B cell (primary cell): ENCODE measurements at regions not wholly inside any gene's neighbourhood (a gene's known extent, or its start where the extent isn't known, plus 50 kb on each side); places are given as distances from the start of the nearest gene placed in this dataset.

Experiments
- ATAC-seq: fragments of 200-7000 bp; cut with Tn5 transposase; one replicate; pipeline ENCODE4 v1.10.0; 2021; ENCODE audit warnings: low read depth, mild to moderate bottlenecking, moderate number of reproducible peaks, moderate library complexity
- CTCF ChIA-PET: fragments of 350-600 bp; sonication (Branson Sonifier 250); formaldehyde crosslinking; loops from one replicate; lab custom pipeline; 2021; ENCODE audit warnings: antibody characterized with exemption, inconsistent platforms; lab: Charles Lee
- POLR2A ChIA-PET: fragments of 350-600 bp; sonication (Branson Sonifier 250); formaldehyde crosslinking; loops from one replicate; lab custom pipeline; 2021; ENCODE audit warnings: antibody characterized with exemption; lab: Charles Lee
- DNase-seq: peaks from one replicate; pipeline ENCODE4 v3.0.0; 2013
- H2AFZ ChIP-seq: 2 replicates; pipeline ENCODE4 v1.6.1; 2012; ENCODE audit warnings: mild to moderate bottlenecking, low read depth, low read length; ENCODE audit not compliant: insufficient read depth, poor library complexity, severe bottlenecking
- H3K27ac ChIP-seq, 2 donors: 1 replicate in 1 of 2; 2 replicates in 1 of 2; pipeline ENCODE4 v1.5.1; 2012 to 2013; ENCODE audit warnings: low read length in 2 of 2, mild to moderate bottlenecking in 2 of 2, moderate library complexity in 1 of 2
- H3K27me3 ChIP-seq, 4 experiments: fragments of 200-600 bp in 1 of 4; sonication (generic) in 1 of 4; replicated peaks in 1 of 4; 1 replicate in 2 of 4; 2 replicates in 2 of 4; pipeline versions ENCODE4 v1.6.1 to v1.7.0; 2013 to 2016; ENCODE audit warnings: low read length in 3 of 4, mild to moderate bottlenecking in 2 of 4, mixed read lengths in 1 of 4, moderate library complexity in 1 of 4; ENCODE audit not compliant: insufficient read depth in 4 of 4, control insufficient read depth in 3 of 4; ENCODE audit errors: control extremely low read depth in 1 of 4
- H3K36me3 ChIP-seq, 2 experiments: replicated peaks in 1 of 2; 1 replicate in 1 of 2; 2 replicates in 1 of 2; pipeline versions ENCODE4 v1.6.1 to v1.7.1; 2013; ENCODE audit warnings: low read length in 1 of 2; ENCODE audit not compliant: insufficient read depth in 2 of 2, control insufficient read depth in 1 of 2; ENCODE audit errors: control extremely low read depth in 1 of 2, extremely low read depth in 1 of 2
- H3K4me1 ChIP-seq, 2 donors: fragments of 200-600 bp in 1 of 2; sonication (generic) in 1 of 2; 1 replicate in 1 of 2; 2 replicates in 1 of 2; pipeline versions ENCODE4 v1.5.1 to v1.6.1; 2013 to 2017; ENCODE audit warnings: low read length in 2 of 2; ENCODE audit not compliant: control insufficient read depth in 2 of 2, insufficient read depth in 2 of 2
- H3K4me2 ChIP-seq: replicated peaks from 2 replicates; pipeline ENCODE3; 2012; ENCODE audit warnings: mild to moderate bottlenecking, low read depth, low read length; ENCODE audit not compliant: poor library complexity, severe bottlenecking
- H3K4me3 ChIP-seq, 5 experiments: fragments of 200-600 bp in 1 of 5; sonication (generic) in 1 of 5; 1 replicate in 3 of 5; 2 replicates in 2 of 5; pipeline versions ENCODE4 v1.5.1 to v1.7.0; 2011 to 2016; ENCODE audit warnings: low read length in 4 of 5, mild to moderate bottlenecking in 4 of 5, low read depth in 2 of 5, control low read depth in 1 of 5, moderate library complexity in 1 of 5; ENCODE audit not compliant: insufficient read depth in 1 of 5; ENCODE audit errors: control extremely low read depth in 1 of 5, extremely low read depth in 1 of 5
- H3K79me2 ChIP-seq: fragments of 200-600 bp; sonication (generic); one replicate; pipeline ENCODE4 v1.6.0; 2016; ENCODE audit warnings: low read length; ENCODE audit not compliant: control insufficient read depth, insufficient read depth
- H3K9ac ChIP-seq: fragments of 200-600 bp; sonication (generic); 2 replicates; pipeline ENCODE4 v1.6.1; 2017; ENCODE audit warnings: mild to moderate bottlenecking, low read length, moderate library complexity
- H3K9me3 ChIP-seq, 3 donors: one replicate each; pipeline versions ENCODE4 v1.6.1 to v1.7.1; 2013; ENCODE audit warnings: low read length in 2 of 3; ENCODE audit not compliant: control insufficient read depth in 2 of 3, insufficient read depth in 1 of 3; ENCODE audit errors: control extremely low read depth in 1 of 3
- H4K20me1 ChIP-seq: 2 replicates; pipeline ENCODE4 v1.6.0; 2012; ENCODE audit warnings: mild to moderate bottlenecking, low read length; ENCODE audit not compliant: insufficient read depth, control insufficient read depth, poor library complexity, severe bottlenecking
- H3K27ac Mint-ChIP-seq: one replicate; pipeline ENCODE4 v1.8.0; 2021; ENCODE audit warnings: mixed read lengths
- H3K27me3 Mint-ChIP-seq: one replicate; pipeline ENCODE4 v1.8.0; 2021; ENCODE audit warnings: mixed read lengths
- H3K4me1 Mint-ChIP-seq: one replicate; pipeline ENCODE4 v1.8.0; 2021; ENCODE audit warnings: mixed read lengths
- H3K4me3 Mint-ChIP-seq: one replicate; pipeline ENCODE4 v1.8.0; 2021; ENCODE audit warnings: mixed read lengths
- H3K9me3 Mint-ChIP-seq: one replicate; pipeline ENCODE4 v1.8.0; 2022; ENCODE audit warnings: mixed read lengths; ENCODE audit not compliant: insufficient read depth
- EZH2 ChIP-seq: IDR thresholded peaks from 2 replicates; pipeline ENCODE4 v1.6.1; 2012; ENCODE audit warnings: borderline replicate concordance, low read depth, mild to moderate bottlenecking, moderate library complexity, low read length; ENCODE audit not compliant: insufficient read depth, poor library complexity, severe bottlenecking
- WGBS: methylation state at CpG from one replicate; pipeline ENCODE4 v1.1.5; 2013; ENCODE audit warnings: missing lambda C conversion rate; ENCODE audit not compliant: insufficient coverage; 5-methylcytosine and 5-hydroxymethylcytosine counted together
- intact Hi-C: fragments of 100-400 bp; cut with micrococcal nuclease; formaldehyde crosslinking; loops from one replicate; pipeline ENCODE4 v1.10.0; 2022
- TF ChIP-seq, protein P1 (sequence below): fragments of 200-600 bp; IDR thresholded peaks from one replicate; pipeline ENCODE4 v1.8.0; 2022; ENCODE audit warnings: antibody characterized with exemption, mild to moderate bottlenecking

DNA sequence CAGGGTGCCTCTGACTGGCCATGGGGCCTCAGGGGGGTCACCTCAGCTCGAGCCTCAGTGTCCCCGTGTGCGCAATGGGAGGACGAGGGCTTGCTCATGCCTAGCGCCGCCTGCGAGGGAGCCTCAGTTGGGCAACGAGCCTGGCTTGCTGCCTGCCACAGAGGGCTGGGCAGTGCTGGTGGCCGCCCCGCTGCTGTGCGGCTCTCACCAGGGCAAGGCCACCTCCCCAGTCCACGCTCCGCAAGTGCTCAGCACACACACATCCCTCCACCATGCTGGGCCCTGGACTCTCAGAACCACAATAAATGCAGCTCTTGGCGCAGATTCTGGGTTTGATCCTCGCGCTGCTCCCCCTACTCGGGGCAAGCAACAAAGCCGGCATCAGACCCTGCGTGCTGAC, 76.2 kb downstream of the ENGASE start:
- H3K27me3 Mint-ChIP-seq, result no peaks in the 10 kb centered on the region
- TF ChIP-seq, protein P1, sequence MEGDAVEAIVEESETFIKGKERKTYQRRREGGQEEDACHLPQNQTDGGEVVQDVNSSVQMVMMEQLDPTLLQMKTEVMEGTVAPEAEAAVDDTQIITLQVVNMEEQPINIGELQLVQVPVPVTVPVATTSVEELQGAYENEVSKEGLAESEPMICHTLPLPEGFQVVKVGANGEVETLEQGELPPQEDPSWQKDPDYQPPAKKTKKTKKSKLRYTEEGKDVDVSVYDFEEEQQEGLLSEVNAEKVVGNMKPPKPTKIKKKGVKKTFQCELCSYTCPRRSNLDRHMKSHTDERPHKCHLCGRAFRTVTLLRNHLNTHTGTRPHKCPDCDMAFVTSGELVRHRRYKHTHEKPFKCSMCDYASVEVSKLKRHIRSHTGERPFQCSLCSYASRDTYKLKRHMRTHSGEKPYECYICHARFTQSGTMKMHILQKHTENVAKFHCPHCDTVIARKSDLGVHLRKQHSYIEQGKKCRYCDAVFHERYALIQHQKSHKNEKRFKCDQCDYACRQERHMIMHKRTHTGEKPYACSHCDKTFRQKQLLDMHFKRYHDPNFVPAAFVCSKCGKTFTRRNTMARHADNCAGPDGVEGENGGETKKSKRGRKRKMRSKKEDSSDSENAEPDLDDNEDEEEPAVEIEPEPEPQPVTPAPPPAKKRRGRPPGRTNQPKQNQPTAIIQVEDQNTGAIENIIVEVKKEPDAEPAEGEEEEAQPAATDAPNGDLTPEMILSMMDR, result no peak
- no peak for TF ChIP-seq EZH2
- DNase-seq (no peak), ATAC-seq (no peak)
- ChIA-PET CTCF (no interaction called here), POLR2A (no interaction called here)
- H3K4me3 Mint-ChIP-seq, result no peak overlapping the region
- 88% methylated on average over 19 of the region's 19 CpGs for WGBS
- no peaks in the 10 kb centered on the region for H3K4me1 Mint-ChIP-seq
- no peaks in the 10 kb centered on the region for H3K79me2 ChIP-seq
- H3K27me3 ChIP-seq, result no peaks in the 10 kb centered on the region
- no peaks in the 10 kb centered on the region for H3K9me3 ChIP-seq
- no peaks in the 10 kb centered on the region for H3K9me3 Mint-ChIP-seq
- H3K4me1 ChIP-seq, result no peaks in the 10 kb centered on the region
- no peaks in the 10 kb centered on the region for H3K36me3 ChIP-seq
- H3K9ac ChIP-seq, result no peak overlapping the region
- H2AFZ ChIP-seq, result no peak overlapping the region
- no peak overlapping the region for H3K27ac Mint-ChIP-seq
- no peaks in the 10 kb centered on the region for H4K20me1 ChIP-seq
- no peak overlapping the region for H3K4me3 ChIP-seq
- no peak overlapping the region for H3K4me2 ChIP-seq
- intact Hi-C loops, result no loop called here
- no peak overlapping the region for H3K27ac ChIP-seq

DNA sequence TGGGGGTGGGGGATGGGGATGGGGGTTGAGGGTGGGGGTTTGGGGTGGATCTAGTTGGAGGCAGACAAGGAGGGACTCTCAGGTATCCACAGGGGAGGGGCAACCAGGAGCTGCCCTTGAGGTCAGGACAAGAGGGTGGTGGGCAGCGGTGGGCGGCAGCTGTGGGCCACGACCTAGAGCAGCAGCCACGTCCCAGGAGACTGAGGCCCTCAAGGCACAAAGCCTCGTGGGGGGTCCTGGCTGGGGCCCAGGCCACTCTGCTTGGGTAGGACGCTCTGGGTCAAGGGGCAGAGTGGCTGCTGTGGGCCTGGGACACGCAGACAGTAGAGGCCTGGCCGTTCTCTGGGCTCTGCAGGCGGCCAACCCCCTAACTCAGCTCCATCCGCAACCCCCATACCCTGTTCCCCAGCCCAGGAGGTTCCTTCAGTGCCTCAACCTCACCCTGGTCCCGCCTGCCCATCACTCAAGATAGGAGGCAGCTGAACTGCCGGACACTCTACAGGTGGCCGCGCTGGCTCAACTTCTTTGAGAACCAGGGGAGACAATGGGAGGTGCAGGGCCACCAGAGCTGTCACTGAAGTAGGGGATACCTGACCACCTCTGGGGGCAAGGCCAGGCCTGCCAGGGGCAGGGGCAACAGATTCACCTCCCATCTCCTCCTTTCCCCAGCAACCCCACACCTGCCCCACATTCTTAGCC, 75.6 kb downstream of the ENGASE start:
- H4K20me1 ChIP-seq, result no peaks in the 10 kb centered on the region
- ATAC-seq (no peak), DNase-seq (no peak)
- H3K27me3 ChIP-seq, result no peaks in the 10 kb centered on the region
- H3K4me1 ChIP-seq, result no peaks in the 10 kb centered on the region
- WGBS, result 86% methylated on average over 14 of the region's 14 CpGs
- H3K36me3 ChIP-seq, result no peaks in the 10 kb centered on the region
- no peaks in the 10 kb centered on the region for H3K9me3 ChIP-seq
- TF ChIP-seq, protein P1, result no peak
- TF ChIP-seq EZH2, result no peak
- no peak overlapping the region for H3K4me3 ChIP-seq
- H2AFZ ChIP-seq, result no peak overlapping the region
- no peak overlapping the region for H3K27ac Mint-ChIP-seq
- H3K9ac ChIP-seq, result no peak overlapping the region
- H3K4me2 ChIP-seq, result no peak overlapping the region
- ChIA-PET POLR2A (no interaction called here), CTCF (no interaction called here)
- intact Hi-C loops, result no loop called here
- H3K79me2 ChIP-seq, result no peaks in the 10 kb centered on the region
- no peaks in the 10 kb centered on the region for H3K9me3 Mint-ChIP-seq
- H3K4me1 Mint-ChIP-seq, result no peaks in the 10 kb centered on the region
- H3K27me3 Mint-ChIP-seq, result no peaks in the 10 kb centered on the region
- no peak overlapping the region for H3K4me3 Mint-ChIP-seq
- no peak overlapping the region for H3K27ac ChIP-seq
